GM21717 (cell line): ENCODE measurements at regions not wholly inside any gene's neighbourhood (a gene's known extent, or its start where the extent isn't known, plus 50 kb on each side); places are given as distances from the start of the nearest gene placed in this dataset.

Source experiments
- ATAC-seq: cut with Tn5 transposase; IDR thresholded peaks from one replicate; pipeline ENCODE4 v1.9.1; 2021; ENCODE audit warnings: mild to moderate bottlenecking, moderate library complexity; ENCODE audit not compliant: unreplicated experiment

DNA sequence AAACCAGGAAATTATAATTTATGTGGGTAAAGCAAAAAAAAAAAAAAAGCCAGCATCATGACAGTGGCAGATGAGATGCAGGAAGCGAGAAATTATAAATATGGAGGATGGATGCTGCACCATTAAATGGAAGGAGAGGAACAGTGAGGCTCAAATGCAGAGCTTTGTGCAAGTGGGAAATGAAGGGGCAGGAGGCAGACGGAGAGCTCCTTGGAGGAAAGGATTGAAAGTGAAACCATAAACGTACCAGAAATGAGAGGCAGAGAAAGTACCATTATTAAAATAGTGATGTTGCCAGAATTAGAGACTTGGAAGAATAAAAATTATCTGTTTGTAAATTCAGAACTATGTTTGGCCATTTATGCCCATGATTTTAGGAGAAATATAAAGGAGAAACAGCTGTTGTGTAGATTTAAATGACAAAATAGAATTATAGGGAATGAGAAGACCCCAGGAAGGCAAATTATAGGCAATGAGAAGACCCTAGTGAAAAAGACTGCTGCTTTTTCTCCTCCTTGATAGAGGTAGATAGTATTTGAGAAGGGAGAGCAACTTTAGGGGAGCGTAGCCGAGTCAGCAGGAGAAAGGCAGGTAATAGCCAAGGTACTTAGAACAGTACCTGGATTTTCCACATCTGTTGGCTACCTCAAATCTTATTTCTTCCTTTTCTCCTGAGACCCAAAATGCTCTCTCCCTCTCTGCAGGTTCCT lies 341.0 kb upstream of the CD180 start:
- ATAC-seq, result no peak

DNA sequence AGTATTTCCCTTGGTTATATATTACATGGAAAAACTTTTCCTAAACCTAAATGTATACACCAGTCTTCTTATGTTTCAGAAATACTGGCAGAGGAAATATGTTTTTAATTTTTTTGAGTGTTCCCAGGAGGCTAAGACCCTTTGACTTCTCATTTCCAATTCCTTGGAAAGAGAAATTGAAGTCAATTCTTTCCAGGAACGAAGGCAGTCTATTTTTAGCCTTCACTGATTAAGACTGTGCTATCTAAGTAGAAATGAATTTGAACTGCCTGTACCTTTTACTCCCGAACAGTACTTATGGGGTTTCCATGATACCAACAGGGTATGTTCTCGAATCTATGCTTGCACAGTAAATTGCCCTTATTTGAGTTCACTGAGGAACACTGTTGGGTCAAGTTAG lies 340.3 kb upstream of the CD180 start:
- no peak for ATAC-seq

DNA sequence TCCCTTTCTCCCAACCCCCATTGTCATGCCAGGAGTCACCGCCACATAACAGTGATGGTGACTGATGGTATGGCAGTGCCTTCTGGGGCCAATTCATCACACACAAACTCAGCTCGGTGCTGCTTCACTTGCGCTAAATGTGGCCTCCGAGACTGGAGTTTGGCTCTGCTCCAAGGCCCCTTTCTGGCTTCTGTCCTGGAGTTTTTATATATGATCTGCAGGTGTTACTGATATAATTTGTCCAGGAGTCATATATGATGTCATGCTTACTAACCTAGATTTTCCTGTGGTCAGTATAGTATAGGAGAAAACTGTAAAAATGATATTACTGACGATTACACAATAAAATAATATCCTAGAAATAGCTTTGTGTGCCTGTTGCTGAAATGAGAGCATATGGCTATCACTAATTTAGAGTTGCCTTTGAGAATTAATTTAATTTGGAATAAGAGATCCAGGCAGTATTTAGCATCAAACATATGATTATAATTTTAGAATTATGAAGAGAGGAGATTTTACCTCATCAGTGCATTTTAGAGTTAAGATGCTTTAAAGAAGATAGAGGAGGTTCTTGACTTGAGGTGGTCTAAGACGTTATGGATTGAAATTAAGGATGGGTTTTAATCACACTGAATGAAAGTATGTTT lies 334.1 kb upstream of the CD180 start:
- ATAC-seq, result no peak

DNA sequence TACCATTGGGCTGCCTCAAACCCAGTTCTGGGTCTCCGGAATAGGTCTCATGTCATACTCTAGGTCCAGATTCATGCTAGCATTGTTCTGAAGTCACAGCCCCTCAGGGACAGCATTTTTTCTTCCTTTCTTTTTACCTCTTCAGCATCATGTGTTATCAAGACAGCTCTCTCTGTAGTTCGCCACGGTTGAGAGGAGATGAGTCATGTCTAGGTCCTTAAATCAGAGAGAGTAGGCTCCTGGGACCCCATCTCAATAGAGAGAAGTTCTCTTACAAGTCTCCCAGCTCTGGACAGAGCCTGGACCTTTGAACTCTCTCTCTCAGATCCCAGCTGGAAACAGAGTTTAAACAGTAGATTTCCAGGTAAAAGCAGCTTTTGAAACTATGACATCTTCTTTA lies 332.4 kb upstream of the CD180 start:
- ATAC-seq, result no peak

DNA sequence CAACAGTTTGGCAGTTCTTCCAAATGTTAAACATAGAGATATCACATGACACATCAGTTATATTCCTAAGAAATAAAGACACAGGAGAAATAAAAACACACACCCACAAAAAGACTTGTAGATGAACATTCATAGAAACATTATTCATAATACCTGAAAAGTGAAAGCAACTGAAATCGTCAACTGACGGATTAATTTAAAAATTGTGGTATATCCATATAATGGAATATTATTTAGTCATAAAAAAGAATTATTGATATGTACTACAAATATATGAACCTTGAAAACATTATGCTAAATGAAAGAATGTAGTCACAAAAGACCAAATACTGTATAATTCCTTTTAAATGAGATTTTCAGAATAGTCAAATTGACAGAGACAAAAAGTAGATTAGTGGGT lies 330.2 kb upstream of the CD180 start:
- no peak for ATAC-seq

DNA sequence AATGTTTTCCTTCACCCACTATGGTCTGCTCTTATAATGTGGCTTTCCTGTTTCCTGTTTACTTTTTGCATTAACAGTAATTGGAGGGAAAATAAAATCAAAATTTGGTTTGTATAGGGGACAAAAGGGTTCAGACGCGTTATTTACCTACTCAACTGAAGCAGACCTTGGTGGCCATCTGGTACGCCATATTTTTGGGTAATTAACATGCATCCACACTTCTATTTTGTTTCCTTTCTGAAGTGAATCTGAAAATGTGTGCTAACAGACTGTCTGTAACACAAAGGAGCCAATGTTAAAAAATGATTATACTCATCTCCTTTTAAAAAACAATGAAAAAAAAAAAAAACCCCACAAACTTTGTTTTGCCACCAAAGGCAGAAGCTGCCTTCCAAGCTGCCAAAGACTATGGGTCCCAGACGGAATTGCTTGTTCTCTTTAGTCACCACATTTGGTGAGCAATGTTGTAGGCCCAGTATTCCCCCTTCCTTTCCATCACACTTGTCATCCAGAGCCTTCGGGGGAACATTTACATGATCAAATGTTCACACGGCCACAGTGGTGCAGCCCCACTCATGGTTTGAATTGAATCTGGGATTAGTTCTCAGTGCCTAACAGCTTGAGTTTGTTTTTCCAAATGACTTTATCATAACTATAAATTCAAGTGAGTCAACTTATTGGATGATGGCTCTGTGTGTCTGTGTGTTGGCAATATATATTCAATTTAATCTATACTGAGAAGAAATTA lies 323.7 kb upstream of the CD180 start:
- ATAC-seq, result no peak

DNA sequence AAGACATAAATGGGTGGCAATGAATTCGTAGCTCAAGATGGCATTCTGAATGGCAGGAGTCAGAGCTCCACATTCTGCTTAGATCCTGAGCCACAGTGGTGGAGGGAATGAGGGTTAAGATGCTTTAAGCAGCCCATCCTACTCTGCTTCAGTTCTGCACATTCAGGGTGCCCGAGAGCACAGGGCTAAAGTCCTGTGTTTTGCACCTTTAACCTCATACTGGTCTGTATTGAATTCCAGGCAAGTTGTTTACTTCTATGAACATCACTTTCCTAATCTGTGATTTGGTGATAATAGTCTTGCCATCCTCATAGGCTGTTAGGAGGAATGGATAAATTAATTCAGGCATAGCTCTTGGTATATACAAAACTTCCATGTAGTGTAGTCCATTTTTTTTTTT lies 321.6 kb upstream of the CD180 start:
- no peak for ATAC-seq

DNA sequence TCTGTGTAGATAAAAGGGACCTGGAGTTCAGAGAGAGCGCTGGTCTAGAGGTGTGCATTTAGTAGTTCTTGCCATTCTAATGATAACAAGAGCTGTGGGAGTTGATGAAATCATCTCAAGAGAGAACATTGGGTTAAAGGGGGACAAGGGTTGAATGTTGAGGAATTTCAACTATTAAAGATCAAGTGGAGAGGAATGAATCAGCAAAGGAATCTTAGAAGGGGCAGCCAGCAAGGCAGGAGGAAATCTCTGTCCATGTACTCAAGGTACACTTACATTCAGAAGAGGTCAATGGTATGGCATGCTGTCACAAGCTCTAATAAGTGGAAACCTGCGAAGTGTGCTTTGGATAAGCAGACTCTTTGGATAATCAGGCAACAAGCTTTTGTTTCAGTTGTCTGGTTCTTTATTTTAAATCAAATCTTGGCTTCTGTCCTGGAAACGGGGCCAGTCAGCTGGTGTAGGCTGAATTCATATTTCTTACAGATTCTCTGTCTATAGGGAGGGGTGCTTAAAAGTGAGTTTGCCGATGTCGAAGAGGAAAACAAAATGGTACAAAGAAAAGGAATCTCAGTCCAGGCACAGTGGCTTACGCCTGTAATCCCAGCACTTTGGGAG lies 320.5 kb upstream of the CD180 start:
- no peak for ATAC-seq

DNA sequence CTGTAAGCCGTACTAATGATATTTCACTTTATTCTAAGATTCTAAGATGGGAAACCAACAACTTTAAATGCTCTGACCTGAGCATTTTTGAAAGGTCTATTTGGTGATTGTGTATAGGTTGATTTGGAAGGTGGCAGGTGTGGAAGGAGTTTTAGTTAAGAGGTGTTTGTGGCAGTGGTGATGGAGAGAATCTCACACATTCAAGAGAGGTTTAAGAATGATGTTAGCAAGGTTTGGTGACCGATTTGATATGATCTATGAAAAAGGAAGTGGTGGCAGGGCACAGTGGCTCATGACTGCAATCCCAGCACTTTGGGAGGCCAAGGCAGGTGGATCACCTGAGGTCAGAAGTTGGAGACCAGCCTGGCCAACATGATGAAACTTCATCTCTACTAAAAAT lies 319.2 kb upstream of the CD180 start:
- ATAC-seq, result no peak

DNA sequence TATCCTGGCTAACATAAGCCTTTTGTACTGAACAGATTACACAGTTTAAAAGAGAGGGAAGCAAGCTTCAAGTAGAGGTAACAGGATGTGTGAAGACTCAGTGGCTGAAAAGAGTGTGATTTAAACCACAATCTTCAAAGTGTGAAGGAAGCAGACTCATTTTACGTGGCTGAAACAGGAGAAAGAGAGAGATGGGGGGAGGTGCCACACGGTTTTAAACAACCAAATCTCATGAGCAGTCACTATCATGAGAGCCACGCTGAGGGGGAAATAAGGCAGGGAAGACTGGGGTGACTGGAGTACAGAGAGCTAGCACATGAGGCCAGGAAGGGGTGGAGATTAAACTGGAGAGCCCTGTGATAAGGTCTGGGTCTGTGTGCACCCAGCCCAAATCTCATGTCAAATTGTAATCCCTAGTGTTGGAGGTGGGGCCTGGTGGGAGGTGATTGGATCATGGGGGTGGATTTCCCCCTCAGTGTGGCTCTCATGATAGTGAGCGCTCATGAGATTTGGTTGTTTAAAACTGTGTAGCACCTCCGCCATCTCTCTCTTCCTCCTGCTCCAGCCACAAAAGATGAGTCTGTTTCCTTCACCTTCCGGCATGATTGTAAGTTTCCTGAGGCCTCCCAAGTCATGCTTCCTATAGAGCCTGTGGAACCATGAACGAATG lies 318.6 kb upstream of the CD180 start:
- no peak for ATAC-seq

DNA sequence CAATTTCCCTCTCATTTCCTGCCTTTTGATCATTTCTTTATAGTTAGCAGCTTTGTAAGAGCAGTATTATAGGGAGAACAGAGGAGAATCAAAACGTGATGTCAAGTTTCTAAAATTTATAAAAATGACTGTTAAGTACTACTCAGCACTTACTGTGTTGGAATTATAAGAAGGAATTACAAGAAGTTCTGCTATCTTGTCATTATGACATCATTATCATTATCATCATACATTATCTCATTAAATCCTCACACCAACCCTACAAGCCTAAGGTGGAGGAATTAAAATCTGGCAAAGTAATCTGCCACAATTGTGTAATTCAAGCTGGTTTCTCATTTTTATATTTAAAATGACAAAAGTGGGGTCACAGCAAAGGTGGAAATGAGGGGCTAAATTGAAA lies 316.2 kb upstream of the CD180 start:
- no peak for ATAC-seq

DNA sequence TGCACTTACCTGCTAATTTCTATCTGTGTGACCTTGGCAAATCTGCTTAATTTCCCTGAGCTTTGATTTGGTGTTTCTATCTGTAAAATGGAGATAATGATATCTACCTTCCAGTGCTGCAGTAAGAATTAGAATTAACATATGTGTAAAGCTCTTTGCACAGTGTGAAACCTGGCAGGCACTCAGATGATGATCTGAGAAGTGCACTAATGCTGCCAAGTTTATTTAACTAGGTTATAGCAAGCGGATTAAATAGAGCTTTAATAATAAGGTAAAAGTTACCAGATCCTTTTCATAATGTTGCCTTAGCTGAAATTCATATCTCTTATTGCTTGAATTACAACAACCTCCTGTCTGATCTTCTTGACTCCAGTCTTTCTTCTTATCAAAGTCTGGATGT lies 315.3 kb upstream of the CD180 start:
- ATAC-seq, result no peak

DNA sequence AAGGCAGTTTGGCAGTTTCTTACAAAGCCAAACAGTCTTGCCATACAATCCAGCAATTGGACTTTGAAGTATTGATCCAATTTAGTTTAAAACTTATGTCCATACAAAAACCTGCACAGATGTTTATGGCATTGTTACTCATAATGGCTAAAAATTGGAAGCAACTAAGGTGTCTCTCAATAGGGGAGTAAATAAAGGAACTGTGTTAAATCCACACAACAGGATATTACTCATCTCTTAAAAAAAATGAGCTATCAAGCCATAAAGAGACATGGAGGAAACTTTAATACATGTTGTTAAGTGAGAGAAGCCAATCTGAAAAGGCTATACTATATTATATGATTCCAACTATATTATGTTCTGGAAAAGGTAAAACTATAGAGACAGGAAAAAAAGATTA lies 313.6 kb upstream of the CD180 start:
- no peak for ATAC-seq

DNA sequence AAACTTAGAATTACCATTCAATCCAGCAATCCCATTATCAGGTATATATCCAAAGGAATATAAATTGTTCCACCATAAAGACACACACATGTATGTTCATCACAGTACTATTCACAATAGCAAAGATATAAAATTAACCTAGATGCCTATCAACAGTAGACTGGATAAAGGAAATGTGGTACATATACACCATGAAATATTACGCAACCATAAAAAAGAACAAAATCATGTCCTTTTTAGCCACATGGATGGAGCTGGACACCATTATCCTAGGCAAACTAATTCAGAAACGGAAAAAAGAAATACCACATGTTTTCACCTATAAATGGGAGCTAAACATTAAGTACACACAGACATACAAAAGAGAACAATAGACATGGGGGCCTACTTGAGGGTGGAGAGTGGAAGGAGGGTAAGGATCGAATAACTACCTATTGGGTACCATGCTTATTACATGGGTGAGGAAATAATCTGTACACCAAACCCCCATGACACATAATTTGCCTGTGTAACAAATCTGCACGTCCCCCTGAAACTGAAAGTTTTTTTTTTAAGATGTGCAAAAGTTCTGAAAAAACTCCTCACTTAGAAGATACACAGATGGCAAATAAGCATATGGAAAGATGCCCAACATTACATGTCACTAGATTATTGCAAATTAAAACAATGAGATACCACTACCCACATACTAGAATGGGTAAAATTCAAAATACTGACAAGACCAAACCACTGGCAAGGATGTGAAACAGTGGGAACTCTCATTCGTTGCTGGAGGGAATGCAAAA lies 313.0 kb upstream of the CD180 start:
- no peak for ATAC-seq

DNA sequence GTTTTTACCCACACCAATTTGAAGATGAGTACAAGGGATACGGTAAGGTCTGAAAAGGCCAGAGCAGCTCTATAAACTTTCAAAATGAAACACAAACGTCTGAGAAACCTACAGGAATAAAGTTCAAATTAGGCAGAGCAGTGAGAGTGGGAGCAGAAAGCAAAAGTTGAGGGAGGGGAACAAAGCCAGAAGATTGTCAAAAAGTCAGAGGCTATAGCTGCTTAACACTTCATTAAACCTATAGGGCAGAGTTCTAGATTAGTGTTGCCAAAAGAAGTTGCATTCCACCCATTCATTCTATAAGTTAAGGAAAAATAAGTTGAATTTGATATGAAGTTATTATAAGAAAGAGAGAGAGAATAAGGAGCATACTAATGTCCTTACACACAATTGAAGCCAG lies 309.6 kb upstream of the CD180 start:
- no peak for ATAC-seq

DNA sequence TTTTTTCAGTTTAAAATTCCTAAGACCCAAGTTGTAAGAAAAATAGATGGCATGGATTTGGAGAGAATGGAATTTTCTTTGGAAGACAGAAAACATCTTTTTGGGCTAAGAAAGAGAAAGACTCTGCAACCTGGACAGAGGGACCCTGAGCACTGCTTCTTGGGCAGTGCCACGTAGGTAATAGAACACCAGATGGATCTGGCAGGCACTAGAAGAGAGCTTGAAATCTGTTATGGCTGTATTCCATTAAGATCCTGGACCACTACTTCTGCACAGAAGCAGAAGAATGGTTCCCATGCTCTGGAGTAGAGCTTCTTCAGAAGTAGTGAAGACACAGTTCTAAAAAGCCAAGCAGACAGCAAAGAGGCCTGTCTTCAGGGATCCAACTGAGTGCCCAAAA lies 306.4 kb upstream of the CD180 start:
- ATAC-seq, result no peak

DNA sequence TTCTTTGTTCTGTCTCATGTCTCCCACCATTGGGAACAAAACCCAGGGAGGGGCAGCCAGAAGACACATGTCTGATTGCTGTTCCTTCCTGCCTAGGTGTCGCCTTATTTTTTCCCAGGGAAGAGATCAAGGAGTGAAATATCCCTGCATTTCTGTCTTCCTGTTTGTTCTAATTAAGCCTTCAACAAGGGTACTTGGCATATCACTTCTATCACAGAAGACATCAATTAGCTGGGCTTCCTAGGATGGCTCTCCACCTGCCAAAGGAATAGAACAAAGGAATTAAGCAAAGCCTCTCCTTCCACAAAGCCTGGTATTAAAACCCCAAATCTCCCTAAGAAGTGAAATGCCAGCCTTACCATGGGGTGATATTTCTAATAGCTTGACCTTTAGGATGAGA lies 299.5 kb upstream of the CD180 start:
- ATAC-seq, result no peak

DNA sequence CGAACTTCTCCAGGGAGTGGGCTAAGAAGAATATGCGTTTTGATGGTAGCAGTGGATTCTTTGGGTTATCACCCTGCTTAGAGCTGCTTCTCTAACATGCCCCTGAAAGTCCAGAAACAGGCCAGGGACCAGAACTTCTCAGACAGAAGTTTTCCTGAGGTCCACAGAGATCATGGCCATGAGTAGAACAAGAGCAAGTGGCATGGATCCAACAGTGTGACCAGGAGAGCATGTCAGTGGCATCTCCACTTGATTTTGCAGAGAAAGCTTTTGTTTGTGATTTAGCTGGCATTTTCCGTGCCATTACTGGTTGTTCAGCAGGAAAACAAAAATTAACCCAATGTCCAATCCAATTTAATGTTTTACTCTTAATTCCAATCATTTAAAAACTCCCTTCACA lies 298.5 kb upstream of the CD180 start:
- no peak for ATAC-seq

DNA sequence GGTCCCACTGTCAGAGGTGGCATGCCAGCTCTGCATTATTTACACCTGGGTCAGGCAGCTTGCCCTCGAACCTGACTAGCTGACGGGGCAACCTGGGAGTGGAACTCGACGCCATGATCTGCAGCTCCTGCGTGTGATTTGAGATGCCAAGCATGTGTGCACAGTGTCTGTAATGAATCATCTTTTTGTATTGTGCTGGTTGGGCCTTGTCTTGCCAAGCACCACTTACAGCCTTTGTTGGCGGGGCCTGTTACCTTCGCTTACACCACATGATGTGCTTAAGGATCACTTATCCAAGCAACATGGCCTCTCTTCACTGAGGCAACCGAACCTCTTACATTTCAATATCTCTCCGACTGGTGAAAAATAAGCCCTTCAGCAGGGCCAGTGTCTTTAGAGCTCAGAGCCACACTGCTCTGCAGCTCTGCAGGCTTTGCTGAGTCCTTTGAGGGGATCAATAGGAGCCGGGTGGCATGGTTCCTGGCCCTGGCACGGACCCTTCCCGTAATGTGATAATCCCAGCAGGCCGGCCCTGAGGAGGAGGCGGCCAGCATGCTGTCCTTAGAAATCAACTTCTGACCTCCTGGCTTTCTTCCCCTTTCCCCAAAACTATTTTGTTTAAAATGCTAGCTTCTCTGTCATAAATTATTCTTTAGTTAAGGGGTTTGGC lies 297.7 kb upstream of the CD180 start:
- ATAC-seq, result no peak

DNA sequence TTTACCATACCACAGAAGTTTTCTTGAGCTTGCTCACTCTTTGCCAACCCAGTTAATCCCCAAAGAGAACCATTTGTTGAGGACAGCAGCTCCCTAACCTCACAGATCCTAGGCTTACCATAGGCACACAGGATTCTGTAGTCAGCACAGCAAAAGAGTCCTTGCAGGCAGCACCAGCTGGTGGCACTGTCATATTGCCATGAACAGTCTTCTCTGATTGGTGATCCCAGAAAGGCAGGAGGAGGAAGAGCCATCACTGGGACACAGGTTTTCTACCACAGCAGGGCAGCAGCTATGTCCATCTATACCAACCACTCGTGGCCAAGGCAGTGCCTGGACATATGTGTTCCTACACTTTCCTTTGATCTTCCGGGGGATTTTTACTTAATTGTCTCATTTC lies 297.1 kb upstream of the CD180 start:
- ATAC-seq, result no peak
